GM18499 (cell line): ENCODE measurements at regions not wholly inside any gene's neighbourhood (a gene's known extent, or its start where the extent isn't known, plus 50 kb on each side); places are given as distances from the start of the nearest gene placed in this dataset.
"Not testable (repeated sequence)": the region's sequence is repeated elsewhere in the genome, so short reads cannot be mapped to it uniquely, and the experiment has no call there.

Experiments
- ATAC-seq: cut with Tn5 transposase; IDR thresholded peaks from one replicate; pipeline ENCODE4 v1.9.1; 2021; ENCODE audit warnings: moderate number of reproducible peaks; ENCODE audit not compliant: insufficient read depth, unreplicated experiment

GRCh38 chr5:108696951-108697715, 50.6 kb upstream of the FER start:
- no peak for ATAC-seq

GRCh38 chr5:108696407-108696806, 51.3 kb upstream of the FER start:
- ATAC-seq: no peak

GRCh38 chr5:108688485-108688884, 59.2 kb upstream of the FER start:
- ATAC-seq: no peak

- no peak for ATAC-seq
Measured at GRCh38 chr5:108687595-108688200, 60.0 kb upstream of the FER start.

GRCh38 chr5:108686676-108687075, 61.0 kb upstream of the FER start:
- no peak for ATAC-seq

GRCh38 chr5:108685448-108686216, 62.1 kb upstream of the FER start:
- ATAC-seq: not testable (repeated sequence)

GRCh38 chr5:108681079-108681921, 66.4 kb upstream of the FER start:
- ATAC-seq: peak; percentile 87

GRCh38 chr5:108678091-108678490, 69.6 kb upstream of the FER start:
- ATAC-seq: no peak

- ATAC-seq: no peak
Measured at GRCh38 chr5:108675736-108676135, 72.0 kb upstream of the FER start.

GRCh38 chr5:108672639-108673038, 75.1 kb upstream of the FER start:
- ATAC-seq: no peak

- ATAC-seq: no peak
Measured at GRCh38 chr5:108670591-108671289, 77.0 kb upstream of the FER start.

- no peak for ATAC-seq
Measured at GRCh38 chr5:108669462-108669861, 78.2 kb upstream of the FER start.

GRCh38 chr5:108661590-108662219, 86.0 kb upstream of the FER start:
- no peak for ATAC-seq

- no peak for ATAC-seq
Measured at GRCh38 chr5:108661024-108661423, 86.7 kb upstream of the FER start.

GRCh38 chr5:108660291-108660690, 87.4 kb upstream of the FER start:
- ATAC-seq: no peak

- ATAC-seq: no peak
Measured at GRCh38 chr5:108659531-108659930, 88.2 kb upstream of the FER start.

GRCh38 chr5:108655750-108656450, 91.8 kb upstream of the FER start:
- ATAC-seq: no peak

GRCh38 chr5:108654051-108654450, 93.6 kb upstream of the FER start:
- ATAC-seq: no peak

GRCh38 chr5:108653201-108653600, 94.5 kb upstream of the FER start:
- no peak for ATAC-seq
